OCI-LY3 (cell line): ENCODE measurements at regions not wholly inside any gene's neighbourhood (a gene's known extent, or its start where the extent isn't known, plus 50 kb on each side); places are given as distances from the start of the nearest gene placed in this dataset.

Source experiments
- H2AFZ ChIP-seq: fragments of 200-600, 300-600 bp; shearing (Covaris generic); 2 replicates; pipeline ENCODE4 v1.6.0; 2014; ENCODE audit warnings: antibody characterized with exemption, low read depth, low read length
- H3K27ac ChIP-seq: fragments of 200-600, 300-600 bp; sonication (generic); 2 replicates; pipeline ENCODE4 v1.5.1; 2014; ENCODE audit warnings: mild to moderate bottlenecking, low read length, moderate library complexity, mixed read lengths
- H3K27me3 ChIP-seq: fragments of 200-600, 300-600 bp; sonication (generic); 2 replicates; pipeline ENCODE4 v1.6.1; 2014; ENCODE audit warnings: low read depth, low read length, mixed read lengths
- H3K36me3 ChIP-seq: fragments of 200-600, 300-600 bp; sonication (generic); replicated peaks from 2 replicates; pipeline ENCODE3; 2014; ENCODE audit warnings: low read depth, low read length, mixed read lengths
- H3K4me1 ChIP-seq: fragments of 300-600, 200-600 bp; sonication (generic); 2 replicates; pipeline ENCODE4 v1.6.1; 2014; ENCODE audit warnings: low read length, mixed read lengths
- H3K4me2 ChIP-seq: fragments of 200-600, 300-600 bp; sonication (generic); 2 replicates; pipeline ENCODE4 v1.6.1; 2014; ENCODE audit warnings: low read length, mixed read lengths
- H3K4me3 ChIP-seq: fragments of 300-600, 200-600 bp; sonication (generic); 2 replicates; pipeline ENCODE4 v1.5.1; 2014; ENCODE audit warnings: antibody characterized with exemption, mild to moderate bottlenecking, low read length, moderate library complexity
- H3K79me2 ChIP-seq: fragments of 300-600, 200-600 bp; shearing (Covaris generic); 2 replicates; pipeline ENCODE4 v1.6.1; 2014; ENCODE audit warnings: mild to moderate bottlenecking, low read length, mixed read lengths
- H3K9ac ChIP-seq: fragments of 300-600, 200-600 bp; shearing (Covaris generic); 2 replicates; pipeline ENCODE4 v1.6.0; 2014; ENCODE audit warnings: mild to moderate bottlenecking, low read length, moderate library complexity
- H3K9me3 ChIP-seq: fragments of 200-600, 300-600 bp; shearing (Covaris generic); 2 replicates; pipeline ENCODE4 v1.6.1; 2014; ENCODE audit warnings: low read length, mixed read lengths; ENCODE audit not compliant: insufficient read depth
- H4K20me1 ChIP-seq: fragments of 200-600, 300-600 bp; sonication (generic); 2 replicates; pipeline ENCODE4 v1.6.1; 2016; ENCODE audit warnings: low read length, mixed read lengths; ENCODE audit not compliant: insufficient read depth
- EZH2phosphoT487 ChIP-seq: fragments of 200-600 bp; shearing (Covaris generic); IDR thresholded peaks from 2 replicates; pipeline ENCODE4 v1.6.1; 2018; ENCODE audit warnings: antibody characterized with exemption, mixed run types, low read depth
- TF ChIP-seq, protein P1 (sequence below): fragments of 200-600, 300-600 bp; sonication (generic); IDR thresholded peaks from 2 replicates; pipeline ENCODE4 v1.5.1; 2014; ENCODE audit warnings: antibody characterized with exemption, low read length, low read depth

DNA sequence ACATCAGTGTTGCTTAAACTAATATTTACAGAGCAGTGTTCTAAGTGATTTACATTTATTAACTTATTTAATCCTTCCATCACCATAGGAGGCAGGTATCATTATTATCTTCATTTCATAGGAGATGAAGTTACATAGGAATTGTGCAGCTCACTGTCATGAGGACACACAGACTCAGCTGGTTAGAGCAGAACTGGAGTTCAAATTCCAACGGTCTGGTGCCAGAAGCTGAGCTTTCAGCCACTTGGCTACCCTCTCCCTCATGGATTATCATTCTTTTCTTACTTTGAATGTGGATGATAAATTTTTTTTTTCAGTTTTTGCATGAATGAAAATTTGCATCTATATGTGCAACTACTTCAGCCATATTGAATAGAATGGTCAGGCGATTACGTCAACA, 86.0 kb upstream of the LRIG1 start:
- no peaks in the 10 kb centered on the region for H3K36me3 ChIP-seq
- H2AFZ ChIP-seq: no peak overlapping the region
- H4K20me1 ChIP-seq: no peaks in the 10 kb centered on the region
- no peak overlapping the region for H3K4me3 ChIP-seq
- H3K27ac ChIP-seq: no peak overlapping the region
- H3K9me3 ChIP-seq: no peaks in the 10 kb centered on the region
- TF ChIP-seq EZH2phosphoT487: no peak
- TF ChIP-seq, protein P1, sequence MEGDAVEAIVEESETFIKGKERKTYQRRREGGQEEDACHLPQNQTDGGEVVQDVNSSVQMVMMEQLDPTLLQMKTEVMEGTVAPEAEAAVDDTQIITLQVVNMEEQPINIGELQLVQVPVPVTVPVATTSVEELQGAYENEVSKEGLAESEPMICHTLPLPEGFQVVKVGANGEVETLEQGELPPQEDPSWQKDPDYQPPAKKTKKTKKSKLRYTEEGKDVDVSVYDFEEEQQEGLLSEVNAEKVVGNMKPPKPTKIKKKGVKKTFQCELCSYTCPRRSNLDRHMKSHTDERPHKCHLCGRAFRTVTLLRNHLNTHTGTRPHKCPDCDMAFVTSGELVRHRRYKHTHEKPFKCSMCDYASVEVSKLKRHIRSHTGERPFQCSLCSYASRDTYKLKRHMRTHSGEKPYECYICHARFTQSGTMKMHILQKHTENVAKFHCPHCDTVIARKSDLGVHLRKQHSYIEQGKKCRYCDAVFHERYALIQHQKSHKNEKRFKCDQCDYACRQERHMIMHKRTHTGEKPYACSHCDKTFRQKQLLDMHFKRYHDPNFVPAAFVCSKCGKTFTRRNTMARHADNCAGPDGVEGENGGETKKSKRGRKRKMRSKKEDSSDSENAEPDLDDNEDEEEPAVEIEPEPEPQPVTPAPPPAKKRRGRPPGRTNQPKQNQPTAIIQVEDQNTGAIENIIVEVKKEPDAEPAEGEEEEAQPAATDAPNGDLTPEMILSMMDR: no peak
- H3K4me2 ChIP-seq: no peak overlapping the region
- H3K9ac ChIP-seq: no peak overlapping the region
- H3K27me3 ChIP-seq: peaks cover 15% of the 10 kb centered on the region; the same call in 1 of the 2 replicates
- no peaks in the 10 kb centered on the region for H3K79me2 ChIP-seq
- no peaks in the 10 kb centered on the region for H3K4me1 ChIP-seq

DNA sequence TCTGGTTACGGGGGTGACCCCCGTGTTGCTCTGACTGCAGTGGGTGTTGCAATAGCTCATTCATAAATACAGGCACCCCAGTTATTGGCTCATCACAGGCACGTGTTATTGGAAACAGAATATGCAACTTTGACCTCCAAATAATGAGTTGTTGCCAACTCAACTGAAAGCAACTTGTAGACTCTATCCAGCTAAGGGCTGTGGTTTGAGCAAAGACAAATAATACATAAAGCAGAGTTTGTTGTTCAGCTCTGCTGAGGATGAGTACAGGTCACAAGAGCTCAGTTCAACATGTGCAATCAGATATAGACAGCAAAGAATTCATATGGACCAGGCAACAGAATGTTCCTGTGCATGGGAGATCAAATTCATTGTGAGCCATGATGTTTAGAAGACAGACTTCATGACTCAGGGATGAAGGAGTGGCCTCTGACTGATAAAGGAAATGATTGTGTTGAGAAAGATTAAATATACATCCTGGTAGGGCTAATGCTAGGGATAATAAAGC, 87.6 kb upstream of the LRIG1 start:
- Histone ChIP-seq H3K79me2 (no peaks in the 10 kb centered on the region), H3K27ac (no peak overlapping the region), H2AFZ (no peak overlapping the region), H3K9me3 (no peaks in the 10 kb centered on the region), H3K4me1 (no peaks in the 10 kb centered on the region), H3K4me2 (no peak overlapping the region), H3K4me3 (no peak overlapping the region), H3K9ac (no peak overlapping the region), H4K20me1 (no peaks in the 10 kb centered on the region), H3K27me3 (peaks cover 5% of the 10 kb centered on the region; the same call in 1 of the 2 replicates), H3K36me3 (no peaks in the 10 kb centered on the region)
- TF ChIP-seq, protein P1: no peak
- no peak for TF ChIP-seq EZH2phosphoT487

- Histone ChIP-seq H3K79me2 (no peaks in the 10 kb centered on the region), H2AFZ (no peak overlapping the region), H3K4me3 (no peak overlapping the region), H3K9me3 (no peaks in the 10 kb centered on the region), H3K4me1 (no peaks in the 10 kb centered on the region), H3K27me3 (0 out of 2 replicates have a peak, but pooled peaks cover 4% of the 10 kb centered on the region), H3K36me3 (no peaks in the 10 kb centered on the region), H3K4me2 (no peak overlapping the region), H3K9ac (no peak overlapping the region), H4K20me1 (no peaks in the 10 kb centered on the region), H3K27ac (no peak overlapping the region)
- TF ChIP-seq, protein P1: no peak
- no peak for TF ChIP-seq EZH2phosphoT487
These were observed 91.4 kb upstream of the LRIG1 start for GRCh38 chr3:66592016-66592761.

GRCh38 chr3:66592927-66593625, 92.3 kb upstream of the LRIG1 start:
- Histone ChIP-seq H3K9ac (no peak overlapping the region), H3K4me1 (no peaks in the 10 kb centered on the region), H2AFZ (no peak overlapping the region), H3K79me2 (no peaks in the 10 kb centered on the region), H3K4me2 (no peak overlapping the region), H4K20me1 (no peaks in the 10 kb centered on the region), H3K9me3 (no peaks in the 10 kb centered on the region), H3K4me3 (no peak overlapping the region), H3K27me3 (0 out of 2 replicates have a peak, but pooled peaks cover 4% of the 10 kb centered on the region), H3K36me3 (no peaks in the 10 kb centered on the region), H3K27ac (no peak overlapping the region)
- TF ChIP-seq, protein P1: no peak
- TF ChIP-seq EZH2phosphoT487: no peak
